Activated T-cell treated with anti-CD3 and anti-CD28 coated beads for 24 hours (primary cell): ENCODE measurements at regions not wholly inside any gene's neighbourhood (a gene's known extent, or its start where the extent isn't known, plus 50 kb on each side); places are given as distances from the start of the nearest gene placed in this dataset.

Experiments
- DNase-seq: peaks from one replicate; pipeline ENCODE4 v3.0.0-alpha.2; 2020; ENCODE audit warnings: low read depth

- no peak for DNase-seq
Measured at GRCh38 chr11:109862835-109863234, 230.4 kb upstream of the ZC3H12C start.

GRCh38 chr11:109864151-109864661 is 229.0 kb upstream of the ZC3H12C start:
- no peak for DNase-seq

- no peak for DNase-seq
Measured at GRCh38 chr11:109864834-109865547, 228.2 kb upstream of the ZC3H12C start.

GRCh38 chr11:109865548-109866186 is 227.5 kb upstream of the ZC3H12C start:
- DNase-seq: no peak

- DNase-seq: no peak
Measured at GRCh38 chr11:109867784-109868183, 225.4 kb upstream of the ZC3H12C start.

GRCh38 chr11:109869536-109869935 is 223.7 kb upstream of the ZC3H12C start:
- no peak for DNase-seq

GRCh38 chr11:109870297-109870696 is 222.9 kb upstream of the ZC3H12C start:
- no peak for DNase-seq

- DNase-seq: no peak
Measured at GRCh38 chr11:109877043-109877442, 216.1 kb upstream of the ZC3H12C start.

- DNase-seq: no peak
Measured at GRCh38 chr11:109884501-109884900, 208.7 kb upstream of the ZC3H12C start.

- no peak for DNase-seq
Measured at GRCh38 chr11:109885006-109885405, 208.2 kb upstream of the ZC3H12C start.

- no peak for DNase-seq
Measured at GRCh38 chr11:109892321-109892794, 200.8 kb upstream of the ZC3H12C start.

GRCh38 chr11:109894242-109894641 is 198.9 kb upstream of the ZC3H12C start:
- DNase-seq: no peak

- no peak for DNase-seq
Measured at GRCh38 chr11:109898592-109898991, 194.6 kb upstream of the ZC3H12C start.

GRCh38 chr11:109902764-109903433 is 190.3 kb upstream of the ZC3H12C start:
- no peak for DNase-seq

- no peak for DNase-seq
Measured at GRCh38 chr11:109911488-109911887, 181.7 kb upstream of the ZC3H12C start.

GRCh38 chr11:109914038-109914437 is 179.2 kb upstream of the ZC3H12C start:
- DNase-seq: no peak

GRCh38 chr11:109914809-109915653 is 178.2 kb upstream of the ZC3H12C start:
- no peak for DNase-seq

GRCh38 chr11:109926941-109927340 is 166.3 kb upstream of the ZC3H12C start:
- DNase-seq: no peak

GRCh38 chr11:109929308-109929707 is 163.9 kb upstream of the ZC3H12C start:
- no peak for DNase-seq

- DNase-seq: no peak
Measured at GRCh38 chr11:109933126-109933525, 160.1 kb upstream of the ZC3H12C start.

- DNase-seq: no peak
Measured at GRCh38 chr11:109934151-109934550, 159.0 kb upstream of the ZC3H12C start.

GRCh38 chr11:109936661-109937180 is 156.5 kb upstream of the ZC3H12C start:
- DNase-seq: no peak
